Liver (tissue), 3 donors: ENCODE measurements at regions not wholly inside any gene's neighbourhood (a gene's known extent, or its start where the extent isn't known, plus 50 kb on each side); places are given as distances from the start of the nearest gene placed in this dataset.

ENCODE experiments used
- ATF3 ChIP-seq: IDR thresholded peaks from 2 replicates; pipeline ENCODE4 v1.6.1; 2016; ENCODE audit warnings: antibody characterized with exemption
- FOXA1 ChIP-seq: IDR thresholded peaks from 2 replicates; pipeline ENCODE4 v1.6.1; 2016; ENCODE audit warnings: antibody characterized with exemption
- FOXA2 ChIP-seq: IDR thresholded peaks from 2 replicates; pipeline ENCODE4 v1.6.1; 2016; ENCODE audit warnings: antibody characterized with exemption
- HNF4G ChIP-seq: IDR thresholded peaks from 2 replicates; pipeline ENCODE4 v1.6.1; 2016; ENCODE audit warnings: antibody characterized with exemption
- RAD21 ChIP-seq, 2 donors: IDR thresholded peaks; 2 replicates each; pipeline ENCODE4 v1.6.1; 2016; ENCODE audit warnings: antibody characterized with exemption in 2 of 2, mild to moderate bottlenecking in 2 of 2
- RXRA ChIP-seq, 2 donors: IDR thresholded peaks; 2 replicates each; pipeline ENCODE4 v1.6.1; 2017 to 2018; ENCODE audit warnings: antibody characterized with exemption in 2 of 2, mild to moderate bottlenecking in 1 of 2
- SP1 ChIP-seq: IDR thresholded peaks from 2 replicates; pipeline ENCODE4 v1.6.1; 2018; ENCODE audit warnings: antibody characterized with exemption, mild to moderate bottlenecking
- YY1 ChIP-seq: IDR thresholded peaks from 2 replicates; pipeline ENCODE4 v1.6.1; 2016; ENCODE audit warnings: antibody characterized with exemption, mild to moderate bottlenecking
- TF ChIP-seq, protein P1 (sequence below): IDR thresholded peaks from 2 replicates; pipeline ENCODE4 v1.6.1; 2016; ENCODE audit warnings: antibody characterized with exemption, mild to moderate bottlenecking
- TF ChIP-seq, protein P2 (sequence below): fragments of 150-350 bp; IDR thresholded peaks from 2 replicates; pipeline ENCODE4 v1.5.1; 2017; ENCODE audit warnings: improper control_type of control experiment, low read depth, low read length; ENCODE audit not compliant: missing input control
- TF ChIP-seq, protein P3 (sequence below): IDR thresholded peaks from 2 replicates; pipeline ENCODE4 v1.6.1; 2016; ENCODE audit warnings: antibody characterized with exemption
- donor health status: healthy.
- donor health status: healthy.

- TF ChIP-seq RAD21 (IDR thresholded peaks at IDR 0.05), result no peak
- TF ChIP-seq, protein P1, sequence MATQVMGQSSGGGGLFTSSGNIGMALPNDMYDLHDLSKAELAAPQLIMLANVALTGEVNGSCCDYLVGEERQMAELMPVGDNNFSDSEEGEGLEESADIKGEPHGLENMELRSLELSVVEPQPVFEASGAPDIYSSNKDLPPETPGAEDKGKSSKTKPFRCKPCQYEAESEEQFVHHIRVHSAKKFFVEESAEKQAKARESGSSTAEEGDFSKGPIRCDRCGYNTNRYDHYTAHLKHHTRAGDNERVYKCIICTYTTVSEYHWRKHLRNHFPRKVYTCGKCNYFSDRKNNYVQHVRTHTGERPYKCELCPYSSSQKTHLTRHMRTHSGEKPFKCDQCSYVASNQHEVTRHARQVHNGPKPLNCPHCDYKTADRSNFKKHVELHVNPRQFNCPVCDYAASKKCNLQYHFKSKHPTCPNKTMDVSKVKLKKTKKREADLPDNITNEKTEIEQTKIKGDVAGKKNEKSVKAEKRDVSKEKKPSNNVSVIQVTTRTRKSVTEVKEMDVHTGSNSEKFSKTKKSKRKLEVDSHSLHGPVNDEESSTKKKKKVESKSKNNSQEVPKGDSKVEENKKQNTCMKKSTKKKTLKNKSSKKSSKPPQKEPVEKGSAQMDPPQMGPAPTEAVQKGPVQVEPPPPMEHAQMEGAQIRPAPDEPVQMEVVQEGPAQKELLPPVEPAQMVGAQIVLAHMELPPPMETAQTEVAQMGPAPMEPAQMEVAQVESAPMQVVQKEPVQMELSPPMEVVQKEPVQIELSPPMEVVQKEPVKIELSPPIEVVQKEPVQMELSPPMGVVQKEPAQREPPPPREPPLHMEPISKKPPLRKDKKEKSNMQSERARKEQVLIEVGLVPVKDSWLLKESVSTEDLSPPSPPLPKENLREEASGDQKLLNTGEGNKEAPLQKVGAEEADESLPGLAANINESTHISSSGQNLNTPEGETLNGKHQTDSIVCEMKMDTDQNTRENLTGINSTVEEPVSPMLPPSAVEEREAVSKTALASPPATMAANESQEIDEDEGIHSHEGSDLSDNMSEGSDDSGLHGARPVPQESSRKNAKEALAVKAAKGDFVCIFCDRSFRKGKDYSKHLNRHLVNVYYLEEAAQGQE, result no peak
- TF ChIP-seq, protein P2, sequence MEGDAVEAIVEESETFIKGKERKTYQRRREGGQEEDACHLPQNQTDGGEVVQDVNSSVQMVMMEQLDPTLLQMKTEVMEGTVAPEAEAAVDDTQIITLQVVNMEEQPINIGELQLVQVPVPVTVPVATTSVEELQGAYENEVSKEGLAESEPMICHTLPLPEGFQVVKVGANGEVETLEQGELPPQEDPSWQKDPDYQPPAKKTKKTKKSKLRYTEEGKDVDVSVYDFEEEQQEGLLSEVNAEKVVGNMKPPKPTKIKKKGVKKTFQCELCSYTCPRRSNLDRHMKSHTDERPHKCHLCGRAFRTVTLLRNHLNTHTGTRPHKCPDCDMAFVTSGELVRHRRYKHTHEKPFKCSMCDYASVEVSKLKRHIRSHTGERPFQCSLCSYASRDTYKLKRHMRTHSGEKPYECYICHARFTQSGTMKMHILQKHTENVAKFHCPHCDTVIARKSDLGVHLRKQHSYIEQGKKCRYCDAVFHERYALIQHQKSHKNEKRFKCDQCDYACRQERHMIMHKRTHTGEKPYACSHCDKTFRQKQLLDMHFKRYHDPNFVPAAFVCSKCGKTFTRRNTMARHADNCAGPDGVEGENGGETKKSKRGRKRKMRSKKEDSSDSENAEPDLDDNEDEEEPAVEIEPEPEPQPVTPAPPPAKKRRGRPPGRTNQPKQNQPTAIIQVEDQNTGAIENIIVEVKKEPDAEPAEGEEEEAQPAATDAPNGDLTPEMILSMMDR, result no peak
- TF ChIP-seq YY1, result no peak
- no peak for TF ChIP-seq SP1
- no peak for TF ChIP-seq RXRA (IDR thresholded peaks at IDR 0.05)
- no peak for TF ChIP-seq ATF3
- TF ChIP-seq HNF4G, result no peak
- TF ChIP-seq, protein P3, sequence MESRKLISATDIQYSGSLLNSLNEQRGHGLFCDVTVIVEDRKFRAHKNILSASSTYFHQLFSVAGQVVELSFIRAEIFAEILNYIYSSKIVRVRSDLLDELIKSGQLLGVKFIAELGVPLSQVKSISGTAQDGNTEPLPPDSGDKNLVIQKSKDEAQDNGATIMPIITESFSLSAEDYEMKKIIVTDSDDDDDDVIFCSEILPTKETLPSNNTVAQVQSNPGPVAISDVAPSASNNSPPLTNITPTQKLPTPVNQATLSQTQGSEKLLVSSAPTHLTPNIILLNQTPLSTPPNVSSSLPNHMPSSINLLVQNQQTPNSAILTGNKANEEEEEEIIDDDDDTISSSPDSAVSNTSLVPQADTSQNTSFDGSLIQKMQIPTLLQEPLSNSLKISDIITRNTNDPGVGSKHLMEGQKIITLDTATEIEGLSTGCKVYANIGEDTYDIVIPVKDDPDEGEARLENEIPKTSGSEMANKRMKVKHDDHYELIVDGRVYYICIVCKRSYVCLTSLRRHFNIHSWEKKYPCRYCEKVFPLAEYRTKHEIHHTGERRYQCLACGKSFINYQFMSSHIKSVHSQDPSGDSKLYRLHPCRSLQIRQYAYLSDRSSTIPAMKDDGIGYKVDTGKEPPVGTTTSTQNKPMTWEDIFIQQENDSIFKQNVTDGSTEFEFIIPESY, result no peak
- no peak for TF ChIP-seq FOXA1
- no peak for TF ChIP-seq FOXA2
Measured at GRCh38 chr12:124502379-124502778, 65.0 kb downstream of the NCOR2 start.
